ENCODE measurements at regions not wholly inside any gene's neighbourhood (a gene's known extent, or its start where the extent isn't known, plus 50 kb on each side); places are given as distances from the start of the nearest gene placed in this dataset.

DNA sequence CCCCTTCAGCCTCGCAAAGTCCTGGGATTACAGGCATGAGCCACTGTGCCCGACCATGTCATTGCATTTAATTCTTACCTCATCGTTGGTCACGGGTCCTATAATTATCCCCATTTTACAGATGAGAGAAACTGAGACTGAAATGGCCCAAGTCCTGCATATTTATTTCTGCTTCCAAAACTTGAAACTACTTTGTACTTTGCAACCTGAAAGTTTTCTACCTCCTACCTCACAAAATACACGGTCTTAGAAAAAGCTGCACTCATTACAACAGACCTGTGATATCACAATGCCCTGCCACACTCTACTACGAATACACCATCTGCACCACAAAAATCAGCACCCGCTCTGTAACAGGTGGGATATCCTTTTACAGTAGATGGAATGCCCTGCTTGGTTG is 189.1 kb downstream of the ADAMTS15 start:
- H3K4me3 ChIP-seq = no peak overlapping the region
- no peak overlapping the region for H3K27ac ChIP-seq
- intact Hi-C loops (cut with DNase I) = no loop called here
- no peaks in the 10 kb centered on the region for H3K36me3 ChIP-seq
- TF ChIP-seq, protein P1, sequence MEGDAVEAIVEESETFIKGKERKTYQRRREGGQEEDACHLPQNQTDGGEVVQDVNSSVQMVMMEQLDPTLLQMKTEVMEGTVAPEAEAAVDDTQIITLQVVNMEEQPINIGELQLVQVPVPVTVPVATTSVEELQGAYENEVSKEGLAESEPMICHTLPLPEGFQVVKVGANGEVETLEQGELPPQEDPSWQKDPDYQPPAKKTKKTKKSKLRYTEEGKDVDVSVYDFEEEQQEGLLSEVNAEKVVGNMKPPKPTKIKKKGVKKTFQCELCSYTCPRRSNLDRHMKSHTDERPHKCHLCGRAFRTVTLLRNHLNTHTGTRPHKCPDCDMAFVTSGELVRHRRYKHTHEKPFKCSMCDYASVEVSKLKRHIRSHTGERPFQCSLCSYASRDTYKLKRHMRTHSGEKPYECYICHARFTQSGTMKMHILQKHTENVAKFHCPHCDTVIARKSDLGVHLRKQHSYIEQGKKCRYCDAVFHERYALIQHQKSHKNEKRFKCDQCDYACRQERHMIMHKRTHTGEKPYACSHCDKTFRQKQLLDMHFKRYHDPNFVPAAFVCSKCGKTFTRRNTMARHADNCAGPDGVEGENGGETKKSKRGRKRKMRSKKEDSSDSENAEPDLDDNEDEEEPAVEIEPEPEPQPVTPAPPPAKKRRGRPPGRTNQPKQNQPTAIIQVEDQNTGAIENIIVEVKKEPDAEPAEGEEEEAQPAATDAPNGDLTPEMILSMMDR (IDR thresholded peaks at IDR 0.05) = no peak
- H3K9me3 ChIP-seq = no peaks in the 10 kb centered on the region
- no peaks in the 10 kb centered on the region for H3K27me3 ChIP-seq
- DNase-seq = no peak
- H3K4me1 ChIP-seq = no peaks in the 10 kb centered on the region
- no peak overlapping the region for H3K9ac ChIP-seq (ENCODE audit: low read depth in 2 of 2, low read length in 2 of 2)

DNA sequence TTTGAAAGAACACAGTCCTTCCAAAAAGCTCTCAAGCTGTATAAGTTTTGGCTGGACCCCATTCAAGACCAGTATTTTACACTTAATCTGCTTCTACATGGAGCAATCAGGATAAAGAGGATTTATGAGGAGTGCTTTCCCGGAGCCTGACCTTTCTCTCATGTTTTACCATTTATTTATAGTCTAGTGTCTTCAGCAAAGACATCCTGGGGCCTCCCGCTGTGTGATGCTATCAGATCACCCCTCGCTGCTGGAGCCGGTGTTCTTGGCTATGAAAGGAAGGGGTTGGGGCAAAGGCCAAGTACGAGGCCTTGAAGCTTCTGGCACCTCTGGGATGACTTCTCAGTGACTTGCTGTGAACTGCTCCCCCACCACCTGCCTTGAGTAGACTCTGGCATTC is 189.6 kb downstream of the ADAMTS15 start:
- DNase-seq = no peak
- no peaks in the 10 kb centered on the region for H3K9me3 ChIP-seq
- H3K4me1 ChIP-seq = no peaks in the 10 kb centered on the region
- no peaks in the 10 kb centered on the region for H3K36me3 ChIP-seq
- H3K4me3 ChIP-seq = no peak overlapping the region
- H3K27ac ChIP-seq = no peak overlapping the region
- intact Hi-C loops (cut with DNase I) = no loop called here
- H3K27me3 ChIP-seq = no peaks in the 10 kb centered on the region
- TF ChIP-seq, protein P1 (IDR thresholded peaks at IDR 0.05) = no peak
- no peak overlapping the region for H3K9ac ChIP-seq (ENCODE audit: low read depth in 2 of 2, low read length in 2 of 2)

DNA sequence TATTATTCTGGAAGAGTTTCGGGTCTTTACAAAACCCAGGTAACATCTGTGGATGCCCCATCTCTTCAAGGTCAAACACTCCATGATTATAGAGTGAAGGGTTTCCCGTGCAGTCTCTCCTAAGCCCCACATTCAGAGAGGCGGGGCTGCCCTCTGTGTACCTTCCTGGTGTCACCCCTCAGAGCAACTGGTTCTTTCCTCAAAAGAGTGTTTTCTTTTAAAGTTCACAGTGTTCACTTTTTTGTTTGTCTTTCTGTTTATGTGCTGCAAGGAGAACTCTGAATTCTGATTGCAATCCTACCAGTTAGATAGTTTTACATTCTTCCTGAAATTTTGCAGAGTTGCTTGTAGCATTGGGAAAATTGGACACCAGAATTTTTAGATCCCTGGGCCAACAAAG is 190.2 kb downstream of the ADAMTS15 start:
- no peaks in the 10 kb centered on the region for H3K36me3 ChIP-seq
- H3K4me1 ChIP-seq = no peaks in the 10 kb centered on the region
- H3K9ac ChIP-seq (ENCODE audit: low read depth in 2 of 2, low read length in 2 of 2) = no peak overlapping the region
- H3K27ac ChIP-seq = no peak overlapping the region
- intact Hi-C loops (cut with DNase I) = no loop called here
- TF ChIP-seq, protein P1 (IDR thresholded peaks at IDR 0.05) = no peak
- H3K9me3 ChIP-seq = no peaks in the 10 kb centered on the region
- no peak for DNase-seq
- H3K27me3 ChIP-seq = no peaks in the 10 kb centered on the region
- H3K4me3 ChIP-seq = no peak overlapping the region

DNA sequence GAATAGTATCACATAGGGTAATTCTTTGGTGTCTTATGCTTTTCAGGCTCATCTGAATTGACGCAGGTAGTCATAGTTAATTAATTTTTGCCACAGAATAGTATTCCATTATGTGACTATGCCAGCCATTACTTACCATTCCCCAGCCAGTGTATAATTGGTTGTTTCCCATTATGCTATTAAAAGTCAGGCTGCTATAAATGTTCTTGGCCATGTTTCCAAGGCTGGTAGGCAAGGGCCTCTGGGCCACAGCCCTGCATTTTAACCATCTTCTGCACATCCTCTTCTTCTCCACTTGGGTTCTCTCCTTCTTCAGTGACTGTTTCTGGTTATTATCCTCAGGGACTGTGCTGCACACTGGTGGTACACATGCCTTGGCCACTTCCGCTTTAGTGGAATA is 190.9 kb downstream of the ADAMTS15 start:
- TF ChIP-seq, protein P1 (IDR thresholded peaks at IDR 0.05) = no peak
- no peak overlapping the region for H3K27ac ChIP-seq
- H3K36me3 ChIP-seq = no peaks in the 10 kb centered on the region
- H3K4me1 ChIP-seq = no peaks in the 10 kb centered on the region
- H3K9ac ChIP-seq (ENCODE audit: low read depth in 2 of 2, low read length in 2 of 2) = no peak overlapping the region
- no peak for DNase-seq
- no peak overlapping the region for H3K4me3 ChIP-seq
- intact Hi-C loops (cut with DNase I) = no loop called here
- no peaks in the 10 kb centered on the region for H3K9me3 ChIP-seq
- H3K27me3 ChIP-seq = no peaks in the 10 kb centered on the region

DNA sequence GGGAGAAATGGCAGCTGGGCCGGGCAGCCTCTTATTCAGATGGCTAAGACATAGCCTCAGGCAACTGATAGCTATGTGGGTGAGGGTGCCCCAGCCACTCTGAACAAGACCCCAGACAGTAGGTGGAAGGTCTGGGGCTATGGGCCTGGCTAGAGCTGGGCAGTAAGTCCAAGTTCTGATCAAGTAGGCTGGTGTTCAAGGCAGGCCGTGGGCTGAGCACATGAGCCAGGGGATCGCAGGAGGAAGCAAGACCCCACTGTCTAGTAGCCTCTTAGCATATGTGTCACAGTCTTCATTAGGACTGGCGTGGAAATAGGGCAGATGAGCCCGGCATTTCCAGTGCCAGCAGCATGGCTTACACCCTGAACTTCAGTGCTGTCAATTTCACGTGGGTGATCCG is 192.1 kb downstream of the ADAMTS15 start:
- H3K27me3 ChIP-seq = no peaks in the 10 kb centered on the region
- no peak overlapping the region for H3K9ac ChIP-seq (ENCODE audit: low read depth in 2 of 2, low read length in 2 of 2)
- TF ChIP-seq, protein P1 (IDR thresholded peaks at IDR 0.05) = no peak
- H3K27ac ChIP-seq = no peak overlapping the region
- no peak overlapping the region for H3K4me3 ChIP-seq
- no peaks in the 10 kb centered on the region for H3K4me1 ChIP-seq
- no peak for DNase-seq
- intact Hi-C loops (cut with DNase I) = no loop called here
- no peaks in the 10 kb centered on the region for H3K9me3 ChIP-seq
- no peaks in the 10 kb centered on the region for H3K36me3 ChIP-seq

DNA sequence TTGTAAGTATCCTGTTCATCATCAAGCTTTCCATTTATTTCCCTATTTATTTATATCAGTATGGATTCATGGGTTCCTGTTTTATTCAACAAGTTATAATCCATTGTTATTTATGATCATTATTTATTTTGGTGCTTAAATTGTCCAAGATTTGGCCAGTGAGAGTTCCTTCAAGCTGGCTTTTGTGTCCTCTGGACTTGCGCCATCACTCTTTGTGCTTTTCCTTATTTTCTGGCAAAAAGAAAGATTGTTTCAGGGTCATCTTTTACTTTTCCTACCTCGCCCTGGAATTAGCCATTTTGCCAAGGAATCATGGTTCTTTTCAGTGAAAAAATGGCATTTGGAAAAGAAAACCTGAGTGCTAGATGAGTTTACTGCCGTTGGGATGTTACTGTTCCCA is 193.4 kb downstream of the ADAMTS15 start:
- DNase-seq = no peak
- TF ChIP-seq, protein P1 (IDR thresholded peaks at IDR 0.05) = no peak
- H3K36me3 ChIP-seq = no peaks in the 10 kb centered on the region
- H3K27ac ChIP-seq = no peak overlapping the region
- no peaks in the 10 kb centered on the region for H3K27me3 ChIP-seq
- H3K4me1 ChIP-seq = no peaks in the 10 kb centered on the region
- H3K9me3 ChIP-seq = no peaks in the 10 kb centered on the region
- intact Hi-C loops (cut with DNase I) = no loop called here
- no peak overlapping the region for H3K4me3 ChIP-seq
- no peak overlapping the region for H3K9ac ChIP-seq (ENCODE audit: low read depth in 2 of 2, low read length in 2 of 2)
